ENCODE measurements at regions not wholly inside any gene's neighbourhood (a gene's known extent, or its start where the extent isn't known, plus 50 kb on each side); places are given as distances from the start of the nearest gene placed in this dataset.

DNA sequence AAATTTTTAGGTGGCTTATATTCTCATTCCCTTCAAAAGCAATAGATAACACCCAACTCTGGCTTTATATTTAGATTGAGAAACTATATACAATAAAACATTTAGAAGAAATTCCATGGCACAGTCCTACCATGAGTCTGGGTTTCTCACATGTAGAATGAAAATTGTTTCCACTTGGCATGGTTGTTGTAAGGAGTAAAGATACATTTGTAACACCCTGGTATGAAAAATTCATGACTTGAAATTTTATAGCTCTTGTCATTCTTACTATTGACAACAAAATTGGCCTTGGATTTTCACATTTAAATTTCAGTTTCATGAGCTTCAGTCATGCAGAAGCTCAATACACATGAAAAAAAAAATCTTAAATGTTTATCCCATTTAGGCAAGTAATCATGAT, 92.5 kb upstream of the CBLN2 start:
- TF ChIP-seq, protein P1, sequence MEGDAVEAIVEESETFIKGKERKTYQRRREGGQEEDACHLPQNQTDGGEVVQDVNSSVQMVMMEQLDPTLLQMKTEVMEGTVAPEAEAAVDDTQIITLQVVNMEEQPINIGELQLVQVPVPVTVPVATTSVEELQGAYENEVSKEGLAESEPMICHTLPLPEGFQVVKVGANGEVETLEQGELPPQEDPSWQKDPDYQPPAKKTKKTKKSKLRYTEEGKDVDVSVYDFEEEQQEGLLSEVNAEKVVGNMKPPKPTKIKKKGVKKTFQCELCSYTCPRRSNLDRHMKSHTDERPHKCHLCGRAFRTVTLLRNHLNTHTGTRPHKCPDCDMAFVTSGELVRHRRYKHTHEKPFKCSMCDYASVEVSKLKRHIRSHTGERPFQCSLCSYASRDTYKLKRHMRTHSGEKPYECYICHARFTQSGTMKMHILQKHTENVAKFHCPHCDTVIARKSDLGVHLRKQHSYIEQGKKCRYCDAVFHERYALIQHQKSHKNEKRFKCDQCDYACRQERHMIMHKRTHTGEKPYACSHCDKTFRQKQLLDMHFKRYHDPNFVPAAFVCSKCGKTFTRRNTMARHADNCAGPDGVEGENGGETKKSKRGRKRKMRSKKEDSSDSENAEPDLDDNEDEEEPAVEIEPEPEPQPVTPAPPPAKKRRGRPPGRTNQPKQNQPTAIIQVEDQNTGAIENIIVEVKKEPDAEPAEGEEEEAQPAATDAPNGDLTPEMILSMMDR (IDR thresholded peaks at IDR 0.05) = no peak
- no peak for TF ChIP-seq POLR2A (IDR thresholded peaks at IDR 0.05)
